ENCODE measurements at regions not wholly inside any gene's neighbourhood (a gene's known extent, or its start where the extent isn't known, plus 50 kb on each side); places are given as distances from the start of the nearest gene placed in this dataset.

DNA sequence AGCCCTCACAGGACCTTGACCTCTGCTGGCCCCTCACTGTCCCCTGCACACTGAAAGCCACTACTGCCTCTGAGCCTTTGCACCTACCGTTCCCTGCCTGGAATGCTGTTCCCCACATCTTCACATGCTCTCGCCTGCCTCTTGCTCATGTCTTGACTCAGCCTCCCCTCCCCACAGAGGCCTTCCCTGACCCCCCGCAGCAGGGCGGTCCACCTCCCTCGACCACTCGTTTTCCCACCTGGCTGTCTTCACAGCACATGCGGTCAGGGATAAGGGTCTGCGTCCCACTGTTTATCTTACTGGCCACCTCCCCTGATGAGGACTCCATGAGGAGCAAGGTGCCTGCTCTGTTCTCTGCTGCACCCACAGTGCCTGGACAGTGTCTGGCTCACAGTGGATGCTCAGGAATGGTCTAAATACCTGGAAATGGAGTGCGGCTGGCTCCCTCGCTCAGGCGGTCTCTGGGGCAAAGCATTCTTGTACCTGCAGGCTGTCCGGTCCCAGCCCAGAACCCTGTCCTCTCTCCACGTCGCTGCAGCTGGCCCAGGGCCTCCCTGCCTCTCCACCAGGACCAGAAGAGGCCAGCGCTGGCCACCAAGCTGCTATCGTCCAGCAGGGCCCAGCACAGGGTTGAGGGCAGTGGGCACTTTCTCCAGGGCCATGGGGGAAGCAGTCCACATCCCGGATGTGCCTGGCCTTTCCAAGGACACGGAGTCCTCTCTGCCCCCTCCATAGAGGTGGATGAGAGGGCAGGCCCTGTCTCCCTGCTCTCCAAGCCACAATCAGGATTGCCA, 107.4 kb downstream of the NCOR2 start:
- H3K79me2 ChIP-seq (ENCODE audit: control insufficient read depth, insufficient read depth, low read length): no peaks in the 10 kb centered on the region
- H4K20me1 ChIP-seq (ENCODE audit: control insufficient read depth, extremely low read depth, insufficient read depth, low read length): no peaks in the 10 kb centered on the region
- DNase-seq (ENCODE audit: low read depth in 2 of 2): no peak
- TF ChIP-seq, protein P1, sequence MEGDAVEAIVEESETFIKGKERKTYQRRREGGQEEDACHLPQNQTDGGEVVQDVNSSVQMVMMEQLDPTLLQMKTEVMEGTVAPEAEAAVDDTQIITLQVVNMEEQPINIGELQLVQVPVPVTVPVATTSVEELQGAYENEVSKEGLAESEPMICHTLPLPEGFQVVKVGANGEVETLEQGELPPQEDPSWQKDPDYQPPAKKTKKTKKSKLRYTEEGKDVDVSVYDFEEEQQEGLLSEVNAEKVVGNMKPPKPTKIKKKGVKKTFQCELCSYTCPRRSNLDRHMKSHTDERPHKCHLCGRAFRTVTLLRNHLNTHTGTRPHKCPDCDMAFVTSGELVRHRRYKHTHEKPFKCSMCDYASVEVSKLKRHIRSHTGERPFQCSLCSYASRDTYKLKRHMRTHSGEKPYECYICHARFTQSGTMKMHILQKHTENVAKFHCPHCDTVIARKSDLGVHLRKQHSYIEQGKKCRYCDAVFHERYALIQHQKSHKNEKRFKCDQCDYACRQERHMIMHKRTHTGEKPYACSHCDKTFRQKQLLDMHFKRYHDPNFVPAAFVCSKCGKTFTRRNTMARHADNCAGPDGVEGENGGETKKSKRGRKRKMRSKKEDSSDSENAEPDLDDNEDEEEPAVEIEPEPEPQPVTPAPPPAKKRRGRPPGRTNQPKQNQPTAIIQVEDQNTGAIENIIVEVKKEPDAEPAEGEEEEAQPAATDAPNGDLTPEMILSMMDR (conservative IDR thresholded peaks at IDR 0.05 in 1 of 2, IDR thresholded peaks at IDR 0.05 in 1 of 2; ENCODE audit: low read depth in 1 of 2, low read length in 2 of 2): no peak
- TF ChIP-seq EZH2 (IDR thresholded peaks at IDR 0.05; ENCODE audit: low read length, missing control alignments): no peak
- H3K9ac ChIP-seq (ENCODE audit: insufficient read depth, low read length): no peak overlapping the region
- no peak overlapping the region for H3K27ac ChIP-seq (ENCODE audit: insufficient read depth, low read length)
- peaks cover 1% of the 10 kb centered on the region for H3K9me3 ChIP-seq (ENCODE audit: control insufficient read depth, insufficient read depth, low read depth, low read length)
- no peaks in the 10 kb centered on the region for H3K27me3 ChIP-seq (ENCODE audit: control insufficient read depth, insufficient read depth, low read length)
- H3K4me3 ChIP-seq (replicated peaks in 1 of 4; ENCODE audit: control extremely low read depth in 1 of 4, insufficient read depth in 1 of 4, low read depth in 3 of 4, low read length in 4 of 4): no peak overlapping the region
- H3K36me3 ChIP-seq (ENCODE audit: control insufficient read depth, insufficient read depth, low read length): peaks cover 11% of the 10 kb centered on the region
- H2AFZ ChIP-seq (ENCODE audit: low read length): no peak overlapping the region
- no peak overlapping the region for H3K4me2 ChIP-seq (ENCODE audit: extremely low read depth, insufficient read depth, low read length)
- peaks cover 5% of the 10 kb centered on the region for H3K4me1 ChIP-seq (ENCODE audit: control insufficient read depth, extremely low read depth, insufficient read depth, low read length)

DNA sequence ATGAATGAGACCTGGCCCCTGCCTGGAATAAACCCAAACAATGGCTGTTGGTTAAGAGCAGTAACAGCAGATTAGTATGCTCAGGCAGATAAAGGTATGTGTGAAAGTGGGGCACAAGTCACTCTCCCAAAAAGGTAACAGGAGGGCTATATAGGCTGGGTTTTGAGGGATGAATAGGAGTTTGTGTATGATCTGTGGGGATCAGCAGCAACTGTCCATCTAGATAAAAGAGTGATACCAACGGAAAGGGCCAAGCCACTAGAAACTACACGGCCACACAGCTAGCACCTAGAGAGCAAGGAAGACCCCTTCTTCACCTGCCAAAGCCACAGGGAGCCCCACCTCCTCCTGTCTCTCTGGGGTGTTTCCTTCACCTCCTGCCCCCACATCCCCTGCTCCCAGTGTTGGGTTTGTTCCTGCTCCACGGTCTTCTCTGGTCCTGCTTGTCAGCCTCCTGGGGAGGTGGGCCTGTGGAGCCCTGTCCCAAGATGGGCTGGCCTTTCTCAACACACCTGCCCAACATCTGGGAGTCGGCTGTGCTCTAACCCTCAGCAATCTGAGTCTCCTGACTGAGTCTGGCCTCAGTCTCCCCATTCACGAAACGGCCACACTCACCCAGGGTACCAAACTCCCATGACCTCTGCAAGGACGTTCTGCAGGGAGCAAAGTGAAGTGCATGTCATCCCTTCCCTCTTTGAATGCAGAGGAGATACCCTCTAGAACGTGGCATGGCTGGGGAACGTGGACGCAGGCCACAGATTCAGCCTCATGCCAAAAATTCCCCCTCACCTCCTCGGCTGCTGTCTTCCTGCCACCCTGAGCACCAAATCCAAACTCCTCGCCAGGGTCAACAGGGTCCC, 108.2 kb downstream of the NCOR2 start:
- no peak overlapping the region for H2AFZ ChIP-seq (ENCODE audit: low read length)
- peaks cover 12% of the 10 kb centered on the region for H3K4me1 ChIP-seq (ENCODE audit: control insufficient read depth, extremely low read depth, insufficient read depth, low read length)
- H3K9me3 ChIP-seq (ENCODE audit: control insufficient read depth, insufficient read depth, low read depth, low read length): no peaks in the 10 kb centered on the region
- H3K4me2 ChIP-seq (ENCODE audit: extremely low read depth, insufficient read depth, low read length): no peak overlapping the region
- no peak for TF ChIP-seq EZH2 (IDR thresholded peaks at IDR 0.05; ENCODE audit: low read length, missing control alignments)
- TF ChIP-seq, protein P1 (conservative IDR thresholded peaks at IDR 0.05 in 1 of 2, IDR thresholded peaks at IDR 0.05 in 1 of 2; ENCODE audit: low read depth in 1 of 2, low read length in 2 of 2): no peak
- H3K27me3 ChIP-seq (ENCODE audit: control insufficient read depth, insufficient read depth, low read length): no peaks in the 10 kb centered on the region
- H4K20me1 ChIP-seq (ENCODE audit: control insufficient read depth, extremely low read depth, insufficient read depth, low read length): no peaks in the 10 kb centered on the region
- no peak overlapping the region for H3K9ac ChIP-seq (ENCODE audit: insufficient read depth, low read length)
- no peak overlapping the region for H3K4me3 ChIP-seq (replicated peaks in 1 of 4; ENCODE audit: control extremely low read depth in 1 of 4, insufficient read depth in 1 of 4, low read depth in 3 of 4, low read length in 4 of 4)
- no peak for DNase-seq (ENCODE audit: low read depth in 2 of 2)
- H3K36me3 ChIP-seq (ENCODE audit: control insufficient read depth, insufficient read depth, low read length): peaks cover 11% of the 10 kb centered on the region
- no peaks in the 10 kb centered on the region for H3K79me2 ChIP-seq (ENCODE audit: control insufficient read depth, insufficient read depth, low read length)
- H3K27ac ChIP-seq (ENCODE audit: insufficient read depth, low read length): no peak overlapping the region

DNA sequence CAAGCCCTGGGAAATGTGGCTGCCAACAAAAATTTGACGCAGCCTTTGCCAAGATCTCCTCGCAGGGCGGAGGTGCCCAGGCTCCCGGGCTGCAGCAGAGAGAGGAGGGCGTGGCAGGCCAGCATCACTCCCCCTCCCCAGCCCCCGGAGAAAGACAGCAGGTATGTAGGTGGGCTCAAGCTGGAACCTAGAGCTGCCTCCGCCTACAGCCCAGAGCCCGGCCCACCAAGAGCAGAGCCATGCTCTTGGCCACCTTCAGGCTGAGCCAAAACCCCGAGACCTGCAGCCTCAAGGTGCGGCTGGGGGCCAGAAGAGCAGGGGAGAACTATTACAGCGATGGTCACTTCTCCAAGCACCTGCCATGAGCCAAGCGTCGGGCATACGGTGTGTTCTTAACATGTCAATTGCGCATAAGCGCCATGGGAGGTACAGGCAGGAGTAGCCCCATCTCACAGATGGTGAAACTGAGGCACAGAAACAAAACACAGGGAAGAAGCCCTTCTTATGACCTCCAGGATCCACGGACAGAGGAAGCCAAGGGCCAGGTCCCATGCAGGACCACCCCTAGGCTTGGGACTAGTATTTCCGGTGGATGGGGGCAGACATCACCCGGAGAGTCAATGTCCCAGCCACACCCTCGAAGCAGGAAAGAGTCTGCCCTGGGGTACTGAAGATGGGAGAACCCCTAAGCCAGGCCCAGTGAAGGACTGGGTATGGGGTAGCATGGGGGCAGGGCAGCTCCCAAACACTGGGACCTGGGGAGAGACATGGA, 109.0 kb downstream of the NCOR2 start:
- Histone ChIP-seq H2AFZ (ENCODE audit: low read length) (no peak overlapping the region), H3K79me2 (ENCODE audit: control insufficient read depth, insufficient read depth, low read length) (no peaks in the 10 kb centered on the region), H4K20me1 (ENCODE audit: control insufficient read depth, extremely low read depth, insufficient read depth, low read length) (no peaks in the 10 kb centered on the region), H3K9ac (ENCODE audit: insufficient read depth, low read length) (no peak overlapping the region), H3K4me3 (replicated peaks in 1 of 4; ENCODE audit: control extremely low read depth in 1 of 4, insufficient read depth in 1 of 4, low read depth in 3 of 4, low read length in 4 of 4) (no peak overlapping the region), H3K9me3 (ENCODE audit: control insufficient read depth, insufficient read depth, low read depth, low read length) (no peaks in the 10 kb centered on the region), H3K27ac (ENCODE audit: insufficient read depth, low read length) (no peak overlapping the region), H3K4me1 (ENCODE audit: control insufficient read depth, extremely low read depth, insufficient read depth, low read length) (peaks cover 19% of the 10 kb centered on the region), H3K36me3 (ENCODE audit: control insufficient read depth, insufficient read depth, low read length) (peaks cover 11% of the 10 kb centered on the region), H3K27me3 (ENCODE audit: control insufficient read depth, insufficient read depth, low read length) (no peaks in the 10 kb centered on the region), H3K4me2 (ENCODE audit: extremely low read depth, insufficient read depth, low read length) (no peak overlapping the region)
- DNase-seq (ENCODE audit: low read depth in 2 of 2): no peak
- TF ChIP-seq EZH2 (IDR thresholded peaks at IDR 0.05; ENCODE audit: low read length, missing control alignments): no peak
- TF ChIP-seq, protein P1 (conservative IDR thresholded peaks at IDR 0.05 in 1 of 2, IDR thresholded peaks at IDR 0.05 in 1 of 2; ENCODE audit: low read depth in 1 of 2, low read length in 2 of 2): no peak

Measured in fibroblast of lung (primary cell).